NB4 (cell line): ENCODE measurements at regions not wholly inside any gene's neighbourhood (a gene's known extent, or its start where the extent isn't known, plus 50 kb on each side); places are given as distances from the start of the nearest gene placed in this dataset.

Experiments
- DNase-seq: peaks from one replicate; pipeline ENCODE4 v3.0.0; 2010; ENCODE audit warnings: low read depth
- H3K4me3 ChIP-seq: one replicate; pipeline ENCODE4 v1.5.1; 2011; ENCODE audit warnings: mild to moderate bottlenecking, low read depth, low read length, moderate library complexity
- CTCF ChIP-seq: IDR thresholded peaks from one replicate; pipeline ENCODE4 v1.5.1; 2012; ENCODE audit warnings: low read depth, low read length
- MYC ChIP-seq: IDR thresholded peaks from 2 replicates; pipeline ENCODE4 v1.6.1; 2011; ENCODE audit warnings: low read depth, low read length
- POLR2A ChIP-seq: IDR thresholded peaks from 2 replicates; pipeline ENCODE4 v1.6.1; 2011; ENCODE audit warnings: mild to moderate bottlenecking; ENCODE audit not compliant: insufficient read length; ENCODE audit errors: extremely low read depth
- TF ChIP-seq, protein P1 (sequence below): IDR thresholded peaks from 2 replicates; pipeline ENCODE4 v1.6.1; 2011; ENCODE audit warnings: low read depth, low read length

DNA sequence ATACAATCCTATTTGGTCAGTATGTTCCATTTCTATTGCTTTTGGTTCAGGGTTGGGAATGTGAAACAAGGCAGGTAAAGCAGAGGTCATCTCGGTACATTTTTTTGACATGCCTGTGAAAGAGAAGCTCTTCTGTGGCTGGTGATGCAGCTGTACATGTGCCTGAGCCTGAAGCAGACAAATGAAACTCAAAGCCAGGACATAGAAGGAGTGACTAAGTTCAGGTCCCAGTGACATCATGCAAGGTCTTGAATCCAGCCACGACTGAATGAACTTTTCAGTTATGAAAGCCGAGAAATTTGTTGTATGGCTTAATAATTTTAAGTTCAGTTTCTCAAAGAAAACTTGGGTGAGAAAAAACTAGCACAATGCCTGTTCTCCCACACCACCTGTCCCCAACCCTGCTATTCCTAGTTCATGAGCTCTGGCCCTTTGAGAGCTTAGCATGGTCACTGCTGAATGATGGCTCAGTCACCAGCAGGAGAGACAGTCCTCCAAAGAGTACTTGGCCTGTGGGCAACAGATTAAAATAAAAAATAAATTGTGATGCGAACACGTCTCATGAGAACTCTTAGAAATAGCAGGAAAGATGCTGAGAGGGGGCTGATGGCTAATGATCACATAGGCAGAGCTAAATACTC lies 600.2 kb upstream of the GRM7 start:
- no peak overlapping the region for H3K4me3 ChIP-seq
- TF ChIP-seq POLR2A (no peak), MYC (no peak), CTCF (no peak)
- TF ChIP-seq, protein P1, sequence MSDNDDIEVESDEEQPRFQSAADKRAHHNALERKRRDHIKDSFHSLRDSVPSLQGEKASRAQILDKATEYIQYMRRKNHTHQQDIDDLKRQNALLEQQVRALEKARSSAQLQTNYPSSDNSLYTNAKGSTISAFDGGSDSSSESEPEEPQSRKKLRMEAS = no peak
- DNase-seq = no peak

GRCh38 chr3:6262010-6262409 lies 598.9 kb upstream of the GRM7 start:
- TF ChIP-seq POLR2A = no peak
- TF ChIP-seq, protein P1 = no peak
- no peak for TF ChIP-seq MYC
- TF ChIP-seq CTCF = no peak
- no peak overlapping the region for H3K4me3 ChIP-seq
- DNase-seq = no peak

DNA sequence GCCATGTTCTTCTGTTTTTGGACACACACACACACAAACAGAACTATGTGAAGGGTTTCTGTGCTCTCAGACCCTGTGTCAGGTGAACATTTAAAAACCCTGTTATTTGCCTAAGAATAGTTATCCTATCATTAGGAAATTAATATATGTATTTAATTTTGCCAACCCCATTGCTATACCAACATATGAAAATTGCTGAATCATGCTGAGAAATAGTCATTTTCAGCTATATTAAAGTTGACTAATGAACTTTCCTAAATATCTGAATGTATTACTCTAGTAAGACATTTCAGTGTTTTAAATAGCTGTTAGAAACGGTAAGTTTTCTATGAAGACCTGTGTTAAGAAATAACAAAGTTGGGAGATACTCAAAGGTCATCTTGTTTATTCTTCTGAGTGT lies 596.9 kb upstream of the GRM7 start:
- no peak for DNase-seq
- TF ChIP-seq CTCF = no peak
- no peak for TF ChIP-seq MYC
- TF ChIP-seq, protein P1 = no peak
- no peak for TF ChIP-seq POLR2A
- no peak overlapping the region for H3K4me3 ChIP-seq

DNA sequence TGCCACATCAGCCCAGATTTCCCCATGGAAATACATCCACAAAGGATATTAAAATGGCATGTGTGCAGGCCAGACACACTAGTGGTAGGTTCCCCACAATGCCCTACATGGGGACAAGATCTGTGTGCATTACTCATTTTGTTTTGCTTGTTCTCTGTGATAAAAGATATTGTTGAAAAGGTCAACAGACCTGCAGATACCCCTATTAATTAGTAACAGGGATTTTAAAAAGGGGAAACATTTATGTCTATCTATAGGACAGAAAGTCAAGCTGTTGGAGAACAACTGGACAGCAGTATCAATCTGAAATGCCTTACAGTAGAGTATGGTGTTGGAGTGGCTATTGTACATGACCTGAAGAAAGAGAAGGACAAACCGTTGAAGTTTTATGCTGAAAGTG lies 596.0 kb upstream of the GRM7 start:
- DNase-seq = no peak
- no peak for TF ChIP-seq CTCF
- TF ChIP-seq MYC = no peak
- TF ChIP-seq, protein P1 = no peak
- no peak for TF ChIP-seq POLR2A
- H3K4me3 ChIP-seq = no peak overlapping the region

DNA sequence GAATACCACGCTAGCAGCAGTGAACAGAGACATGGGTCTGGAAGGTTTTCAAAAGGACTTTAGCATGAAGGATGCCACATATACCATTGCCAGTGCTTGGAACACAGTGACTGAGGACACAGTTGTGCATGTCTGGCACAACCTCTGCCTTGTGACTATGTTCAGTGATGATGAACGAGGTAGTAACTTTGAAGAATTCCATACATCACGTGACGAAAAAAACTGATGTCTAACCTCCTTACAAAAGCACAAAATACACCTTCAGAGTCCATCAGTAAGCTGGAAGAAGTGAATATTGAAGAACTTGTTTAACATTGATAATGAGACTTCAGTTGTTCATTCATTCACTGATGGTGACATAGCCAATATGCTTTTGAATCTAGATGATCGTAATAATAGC lies 594.8 kb upstream of the GRM7 start:
- no peak for TF ChIP-seq MYC
- H3K4me3 ChIP-seq = no peak overlapping the region
- no peak for DNase-seq

- no peak for DNase-seq
These were observed 587.0 kb upstream of the GRM7 start for GRCh38 chr3:6273878-6274277.

More at GRCh38 chr3:6273878-6274277, 587.0 kb upstream of the GRM7 start:
- TF ChIP-seq CTCF = no peak
- TF ChIP-seq POLR2A = no peak
- no peak for TF ChIP-seq MYC
- TF ChIP-seq, protein P1 = no peak
- H3K4me3 ChIP-seq = no peak overlapping the region
